ENCODE measurements at regions not wholly inside any gene's neighbourhood (a gene's known extent, or its start where the extent isn't known, plus 50 kb on each side); places are given as distances from the start of the nearest gene placed in this dataset.

- 27 to 38% methylated on average over 4 of the region's 4 CpGs for WGBS, 2 donors
- intact Hi-C loops (cut with DNase I) = no loop called here
- ATAC-seq (no peak), FAIRE-seq (no peak), DNase-seq (no peak)
- no peaks in the 10 kb centered on the region for H3K36me3 ChIP-seq
- no peaks in the 10 kb centered on the region for H3K9me3 ChIP-seq
- no peaks in the 10 kb centered on the region for H3K4me1 ChIP-seq
- H3K27me3 ChIP-seq = no peaks in the 10 kb centered on the region
- H3K27ac ChIP-seq = no peak overlapping the region
- TF ChIP-seq CTCF (IDR thresholded peaks at IDR 0.05) = no peak
- H3K4me3 ChIP-seq = no peak overlapping the region
These were observed 70.7 kb upstream of the TAF1L start for GRCh38 chr9:32706004-32706724.

GRCh38 chr9:32706725-32707100, 71.2 kb upstream of the TAF1L start:
- intact Hi-C loops (cut with DNase I) = no loop called here
- no peak for ATAC-seq
- no peak for TF ChIP-seq CTCF (IDR thresholded peaks at IDR 0.05)

DNA sequence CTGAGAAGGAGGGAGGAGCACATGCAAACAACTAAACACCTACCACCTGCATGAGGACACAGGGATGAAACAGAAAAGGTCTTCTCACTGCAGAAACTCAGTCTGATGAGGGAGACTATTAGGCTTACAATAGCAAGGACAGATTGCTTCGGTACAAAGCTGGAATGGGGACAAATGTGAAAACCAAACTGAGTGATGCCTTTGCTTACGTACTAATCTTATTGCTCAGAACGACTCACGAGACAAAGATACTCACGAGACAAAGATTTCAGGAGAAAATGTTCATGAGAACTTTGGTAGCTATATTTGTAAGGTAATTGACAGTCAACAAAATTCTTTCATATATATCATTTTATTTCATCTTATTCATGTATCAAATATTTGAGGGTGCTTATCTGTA, 71.9 kb upstream of the TAF1L start:
- no peak for TF ChIP-seq CTCF (IDR thresholded peaks at IDR 0.05)
- Histone ChIP-seq H3K36me3 (no peaks in the 10 kb centered on the region), H3K27ac (no peak overlapping the region), H3K9me3 (no peaks in the 10 kb centered on the region), H3K4me3 (no peak overlapping the region), H3K27me3 (no peaks in the 10 kb centered on the region), H3K4me1 (no peaks in the 10 kb centered on the region)
- WGBS, 2 donors = 68 to 83% methylated on average over 5 of the region's 5 CpGs
- DNase-seq = no peak
- no peak for FAIRE-seq
- ATAC-seq = no peak
- intact Hi-C loops (cut with DNase I) = no loop called here

More at GRCh38 chr9:32706725-32707100, 71.2 kb upstream of the TAF1L start:
- no peaks in the 10 kb centered on the region for H3K4me1 ChIP-seq
- H3K36me3 ChIP-seq = no peaks in the 10 kb centered on the region
- no peak overlapping the region for H3K27ac ChIP-seq
- 55 to 76% methylated on average over 5 of the region's 5 CpGs for WGBS, 2 donors
- no peaks in the 10 kb centered on the region for H3K27me3 ChIP-seq
- no peak for DNase-seq
- no peak for FAIRE-seq
- H3K4me3 ChIP-seq = no peak overlapping the region
- no peaks in the 10 kb centered on the region for H3K9me3 ChIP-seq

DNA sequence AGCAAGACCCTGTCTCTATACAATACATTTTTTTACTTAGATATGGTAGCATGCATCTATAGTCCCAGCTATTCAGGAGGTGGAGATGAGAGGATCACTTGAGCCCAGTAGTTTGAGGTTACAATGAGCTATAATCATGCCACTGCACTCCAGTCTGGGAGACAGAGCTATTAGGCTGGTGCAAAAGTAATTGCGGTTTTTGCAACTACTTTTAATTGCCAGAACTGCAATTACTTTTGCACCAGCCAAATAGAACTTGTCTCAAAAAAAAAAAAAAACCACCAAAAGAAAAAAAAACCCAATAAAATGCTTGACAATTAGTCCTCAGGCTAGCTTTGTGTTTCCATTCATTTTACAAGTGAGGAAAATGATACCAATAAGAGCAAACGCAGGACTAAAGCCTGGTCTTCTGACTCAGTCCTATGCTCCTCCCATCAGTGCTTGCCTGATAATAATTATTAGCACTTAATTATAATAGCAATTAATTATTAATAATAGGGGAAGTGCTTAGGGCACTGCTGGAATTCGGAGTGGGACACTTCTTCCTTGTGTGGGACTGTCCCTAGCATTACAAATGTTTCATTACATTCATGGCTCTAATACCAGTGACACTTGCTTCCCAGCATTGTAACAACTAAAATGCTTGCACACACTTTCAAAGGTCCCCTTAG, 73.1 kb upstream of the TAF1L start:
- Histone ChIP-seq H3K27me3 (no peaks in the 10 kb centered on the region), H3K27ac (no peak overlapping the region), H3K4me3 (no peak overlapping the region), H3K4me1 (no peaks in the 10 kb centered on the region), H3K36me3 (no peaks in the 10 kb centered on the region), H3K9me3 (no peaks in the 10 kb centered on the region)
- DNase-seq (no peak), ATAC-seq (no peak), FAIRE-seq (no peak)
- WGBS, 2 donors = 42 to 58% methylated on average over 3 of the region's 3 CpGs
- intact Hi-C loops (cut with DNase I) = no loop called here
- TF ChIP-seq CTCF (IDR thresholded peaks at IDR 0.05) = no peak

DNA sequence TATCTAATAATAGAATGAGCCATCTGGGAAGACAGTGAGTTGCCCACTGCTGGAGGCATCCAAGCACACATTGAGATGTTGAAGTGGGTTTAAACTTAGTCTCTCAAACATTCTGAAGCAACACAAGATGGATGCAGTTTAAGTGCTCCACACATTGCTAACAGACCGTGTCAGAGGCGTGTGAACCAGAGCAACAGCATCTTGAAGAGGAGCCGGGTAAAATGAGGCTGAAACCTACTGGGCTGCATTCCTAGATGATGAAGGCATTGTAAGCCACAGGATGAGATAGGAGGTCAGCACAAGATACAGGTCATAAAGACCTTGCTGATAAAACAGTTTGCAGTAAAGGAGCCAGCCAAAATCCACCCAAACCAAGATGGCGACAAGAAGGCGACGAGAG, 73.5 kb upstream of the TMEM215 start:
- ATAC-seq = no peak
- no peaks in the 10 kb centered on the region for H3K9me3 ChIP-seq
- H3K36me3 ChIP-seq = no peaks in the 10 kb centered on the region
- TF ChIP-seq CTCF (IDR thresholded peaks at IDR 0.05) = no peak
- H3K4me3 ChIP-seq = no peak overlapping the region
- intact Hi-C loops (cut with DNase I) = no loop called here
- no peaks in the 10 kb centered on the region for H3K27me3 ChIP-seq
- no peak overlapping the region for H3K27ac ChIP-seq
- FAIRE-seq = no peak
- H3K4me1 ChIP-seq = no peaks in the 10 kb centered on the region
- 80 to 86% methylated on average over 6 of the region's 6 CpGs for WGBS, 2 donors
- no peak for DNase-seq

Data from pancreas (tissue), 10 donors.